Calu3 (cell line): ENCODE measurements at regions not wholly inside any gene's neighbourhood (a gene's known extent, or its start where the extent isn't known, plus 50 kb on each side); places are given as distances from the start of the nearest gene placed in this dataset.

Experiments
- BruUV-seq: library from RNA; stranded (reverse); fragments of 400-500 nt; replicated peaks from 2 replicates; lab custom pipeline; 2021; lab: Mats Ljungman, UMichigan
- CTCF ChIA-PET: fragments of 300-600 bp; sonication (Branson Sonifier 250); formaldehyde crosslinking; loops from one replicate; lab custom pipeline; 2022; ENCODE audit warnings: antibody characterized with exemption; lab: Charles Lee
- DNase-seq: peaks from one replicate; pipeline ENCODE4 v3.0.0; 2022
- H3K27ac Mint-ChIP-seq: one replicate; pipeline ENCODE4 v1.8.0; 2022; ENCODE audit warnings: mixed read lengths; ENCODE audit not compliant: unreplicated experiment
- H3K27me3 Mint-ChIP-seq: one replicate; pipeline ENCODE4 v1.8.0; 2022; ENCODE audit warnings: mixed read lengths; ENCODE audit not compliant: unreplicated experiment
- H3K36me3 Mint-ChIP-seq: one replicate; pipeline ENCODE4 v1.8.0; 2022; ENCODE audit warnings: mild to moderate bottlenecking, moderate library complexity, mixed read lengths; ENCODE audit not compliant: insufficient read depth, unreplicated experiment
- H3K4me1 Mint-ChIP-seq: one replicate; pipeline ENCODE4 v1.8.0; 2022; ENCODE audit warnings: mild to moderate bottlenecking, low read depth, mixed read lengths; ENCODE audit not compliant: unreplicated experiment
- H3K4me3 Mint-ChIP-seq: one replicate; pipeline ENCODE4 v1.8.0; 2022; ENCODE audit warnings: mild to moderate bottlenecking, low read depth, moderate library complexity, mixed read lengths; ENCODE audit not compliant: unreplicated experiment
- H3K9me3 Mint-ChIP-seq: one replicate; pipeline ENCODE4 v1.8.0; 2022; ENCODE audit warnings: low read depth, mixed read lengths; ENCODE audit not compliant: unreplicated experiment
- CTCF ChIP-seq: fragments of 200-600 bp; IDR thresholded peaks from one replicate; pipeline ENCODE4 v1.8.0; 2022; ENCODE audit warnings: antibody characterized with exemption; ENCODE audit not compliant: unreplicated experiment
- intact Hi-C: fragments of 100-400 bp; cut with micrococcal nuclease; formaldehyde crosslinking; loops from one replicate; pipeline ENCODE4 v1.10.0; 2022; ENCODE audit not compliant: unreplicated experiment

GRCh38 chr2:83579507-83579906 lies 879.6 kb downstream of the SUCLG1 start:
- CTCF ChIA-PET, result no interaction called here
- no TSS peak for BruUV-seq
- no peaks in the 10 kb centered on the region for H3K27me3 Mint-ChIP-seq
- H3K4me1 Mint-ChIP-seq, result no peaks in the 10 kb centered on the region
- no peak overlapping the region for H3K27ac Mint-ChIP-seq
- TF ChIP-seq CTCF, result no peak
- no peak overlapping the region for H3K4me3 Mint-ChIP-seq
- intact Hi-C loops, result no loop called here
- H3K9me3 Mint-ChIP-seq, result no peaks in the 10 kb centered on the region
- H3K36me3 Mint-ChIP-seq, result no peaks in the 10 kb centered on the region
- DNase-seq, result no peak

GRCh38 chr2:83578405-83578804 lies 880.7 kb downstream of the SUCLG1 start:
- intact Hi-C loops, result no loop called here
- Mint-ChIP-seq H3K27ac (no peak overlapping the region), H3K36me3 (no peaks in the 10 kb centered on the region), H3K4me1 (no peaks in the 10 kb centered on the region), H3K27me3 (no peaks in the 10 kb centered on the region), H3K4me3 (no peak overlapping the region), H3K9me3 (peaks cover 3% of the 10 kb centered on the region)
- no peak for TF ChIP-seq CTCF
- DNase-seq, result no peak
- CTCF ChIA-PET, result no interaction called here
- no TSS peak for BruUV-seq

GRCh38 chr2:83574614-83575013 lies 884.5 kb downstream of the SUCLG1 start:
- no peak overlapping the region for H3K4me3 Mint-ChIP-seq
- H3K9me3 Mint-ChIP-seq, result peaks cover 5% of the 10 kb centered on the region
- H3K27ac Mint-ChIP-seq, result no peak overlapping the region
- no peak for DNase-seq
- H3K27me3 Mint-ChIP-seq, result no peaks in the 10 kb centered on the region
- intact Hi-C loops, result no loop called here
- no peaks in the 10 kb centered on the region for H3K4me1 Mint-ChIP-seq
- CTCF ChIA-PET, result no interaction called here
- no TSS peak for BruUV-seq
- H3K36me3 Mint-ChIP-seq, result no peaks in the 10 kb centered on the region
- no peak for TF ChIP-seq CTCF

- CTCF ChIA-PET, result no interaction called here
- no peaks in the 10 kb centered on the region for H3K27me3 Mint-ChIP-seq
- H3K9me3 Mint-ChIP-seq, result peaks cover 8% of the 10 kb centered on the region
- no peak for DNase-seq
- no peak for TF ChIP-seq CTCF
- no peak overlapping the region for H3K4me3 Mint-ChIP-seq
- no TSS peak for BruUV-seq
- intact Hi-C loops, result no loop called here
- no peak overlapping the region for H3K27ac Mint-ChIP-seq
- H3K36me3 Mint-ChIP-seq, result no peaks in the 10 kb centered on the region
- no peaks in the 10 kb centered on the region for H3K4me1 Mint-ChIP-seq
These were observed 886.0 kb downstream of the SUCLG1 start for GRCh38 chr2:83573060-83573459.
